Muscle of back (tissue), 3 donors: ENCODE measurements at regions not wholly inside any gene's neighbourhood (a gene's known extent, or its start where the extent isn't known, plus 50 kb on each side); places are given as distances from the start of the nearest gene placed in this dataset.
A peak's percentile ranks its signal among the peaks of the same experiment; 100 is the strongest.

Experiments
- DNase-seq, 3 donors: peaks; one replicate each; pipeline versions ENCODE4 v3.0.0 to v3.0.0-alpha.2; 2013

DNA sequence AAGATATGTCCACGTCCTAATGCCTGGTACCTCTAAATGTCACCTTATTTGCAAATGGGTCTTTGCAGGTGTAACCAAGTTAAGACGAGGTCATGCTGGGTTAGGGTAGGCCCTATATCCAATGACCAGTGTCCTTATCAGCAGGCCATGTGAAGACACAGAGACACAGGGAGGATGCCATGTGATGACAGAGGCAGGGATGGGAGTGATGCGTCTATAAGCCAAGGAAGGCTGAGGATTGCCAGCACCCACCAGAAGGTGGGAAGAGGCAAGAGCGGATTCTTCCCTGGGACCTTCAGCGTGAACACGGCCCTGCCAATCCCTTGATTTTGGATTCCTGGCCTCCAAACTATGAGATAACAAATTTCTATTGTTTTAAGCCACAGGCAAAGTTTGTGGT, 123.4 kb upstream of the CXCL14 start:
- DNase-seq: no peak

DNA sequence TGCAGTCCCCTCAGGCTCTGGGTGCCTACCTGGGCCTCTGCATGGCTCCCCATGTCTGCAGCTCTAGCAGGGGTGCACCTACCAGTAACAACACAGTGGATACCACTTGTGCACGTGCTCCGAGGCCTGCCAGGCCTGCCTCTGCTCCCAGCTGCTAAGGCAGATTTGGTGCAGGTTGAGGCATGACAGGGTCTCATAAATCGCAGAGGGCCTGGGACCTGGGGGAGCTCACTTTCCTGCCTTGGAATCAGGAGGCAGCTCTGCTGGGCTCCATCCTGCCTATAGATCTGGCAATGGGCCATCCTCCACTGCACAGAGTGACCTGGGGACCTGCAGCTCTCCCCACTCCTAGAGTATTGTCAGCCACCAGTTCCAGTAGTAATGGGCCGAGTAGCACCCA, 121.9 kb upstream of the CXCL14 start:
- no peak for DNase-seq

- DNase-seq: no peak
Measured at GRCh38 chr5:135697959-135698345, 119.2 kb upstream of the CXCL14 start.

GRCh38 chr5:135697251-135697958, 118.6 kb upstream of the CXCL14 start:
- DNase-seq: no peak

GRCh38 chr5:135696317-135696716, 117.5 kb upstream of the CXCL14 start:
- DNase-seq: no peak

- no peak for DNase-seq
Measured at GRCh38 chr5:135695656-135696313, 117.0 kb upstream of the CXCL14 start.

DNA sequence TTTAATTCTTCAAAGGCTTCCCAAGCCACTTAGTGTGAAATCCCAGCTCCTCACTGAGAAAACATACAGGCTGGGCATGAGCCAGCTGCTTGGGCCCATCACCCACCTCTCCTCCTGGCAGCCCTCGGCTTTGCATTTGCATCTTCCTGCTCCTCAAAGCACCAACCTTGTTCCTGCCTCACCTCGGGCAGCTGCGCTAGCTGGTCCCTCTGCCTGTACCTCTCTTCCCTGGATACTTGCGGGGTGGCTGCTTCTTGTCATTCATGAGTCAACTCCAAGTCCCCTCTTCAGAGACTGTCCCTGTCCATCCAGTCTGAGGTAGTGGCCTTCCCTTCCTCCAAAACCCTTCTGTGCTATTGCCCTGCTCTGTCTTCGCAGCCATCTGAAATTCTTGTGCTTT, 116.1 kb upstream of the CXCL14 start:
- DNase-seq: no peak

DNA sequence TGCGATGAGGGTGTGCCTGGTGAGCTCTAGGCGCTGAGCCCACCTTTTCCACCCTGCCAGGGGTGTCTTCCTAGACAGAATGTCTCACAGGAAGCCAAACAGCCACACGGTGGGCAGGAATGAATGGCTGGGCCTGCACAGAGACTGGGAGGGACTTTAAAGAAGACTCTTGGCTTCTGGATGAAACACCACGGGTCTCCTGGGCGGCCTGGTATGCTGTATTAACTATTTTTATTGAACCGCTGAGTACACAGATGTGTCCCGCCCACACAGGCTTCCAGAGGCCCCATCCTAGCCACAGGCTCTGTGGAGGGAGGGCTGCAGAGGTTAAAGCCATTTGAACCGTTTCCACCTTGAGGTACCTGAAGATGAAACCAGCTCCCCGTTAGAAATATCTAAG, 115.2 kb upstream of the CXCL14 start:
- DNase-seq: peak in 1 of 3 donors; percentile 72

DNA sequence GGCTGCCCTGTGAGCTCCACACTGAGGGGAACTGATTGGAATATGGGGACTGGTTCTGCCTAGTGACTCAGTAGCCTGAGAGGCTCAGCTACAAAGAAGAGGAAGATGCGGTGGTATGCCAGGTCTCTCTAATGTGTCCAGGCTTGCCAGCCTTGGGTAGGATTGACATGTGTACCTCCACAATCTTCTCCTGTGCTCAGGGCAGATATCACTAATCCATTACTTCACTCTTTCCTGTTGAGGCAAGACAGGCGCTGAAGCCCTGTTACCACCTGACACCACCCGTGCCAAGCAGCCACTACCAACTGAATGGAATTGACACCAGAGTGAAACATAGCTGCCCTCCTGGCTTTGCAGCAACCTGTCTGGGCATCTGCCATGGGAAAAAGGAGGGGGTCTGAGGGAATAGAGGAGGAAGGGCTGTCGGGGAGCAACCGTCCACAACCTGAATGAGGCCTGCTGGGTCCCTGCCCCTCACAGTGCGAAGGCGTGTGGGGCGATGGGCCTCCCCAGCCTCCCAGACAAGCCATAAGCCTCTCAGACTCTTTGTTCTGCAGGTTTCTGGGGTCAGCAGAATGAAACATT, 114.7 kb upstream of the CXCL14 start:
- no peak for DNase-seq

DNA sequence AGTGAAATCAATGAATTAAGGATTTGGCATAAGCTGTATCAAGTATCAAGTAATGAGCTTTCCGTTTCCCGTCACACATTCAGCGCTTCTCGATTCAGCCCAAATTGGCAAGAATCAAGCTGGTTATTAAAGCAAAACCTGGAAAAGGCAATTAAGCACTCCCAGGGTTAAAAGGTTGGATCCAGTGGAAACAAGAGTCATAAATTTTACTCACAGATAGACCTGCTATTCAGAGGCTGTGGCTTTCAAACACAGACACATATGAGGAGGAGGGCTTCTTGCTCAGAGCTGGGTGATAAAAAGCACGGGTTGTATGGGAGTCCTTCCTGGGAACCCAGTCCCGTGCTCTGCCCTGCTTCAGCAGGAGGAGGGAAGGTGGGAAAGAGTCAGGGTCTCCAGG, 112.3 kb upstream of the CXCL14 start:
- peak in 1 of 3 donors; percentile 47 for DNase-seq

- DNase-seq: peak in 1 of 3 donors; percentile 43
Measured at GRCh38 chr5:135690466-135690865, 111.7 kb upstream of the CXCL14 start.

GRCh38 chr5:135689506-135689905, 110.7 kb upstream of the CXCL14 start:
- DNase-seq: no peak

GRCh38 chr5:135688385-135688784, 109.6 kb upstream of the CXCL14 start:
- no peak for DNase-seq

- DNase-seq: no peak
Measured at GRCh38 chr5:135683189-135683588, 104.4 kb upstream of the CXCL14 start.

DNA sequence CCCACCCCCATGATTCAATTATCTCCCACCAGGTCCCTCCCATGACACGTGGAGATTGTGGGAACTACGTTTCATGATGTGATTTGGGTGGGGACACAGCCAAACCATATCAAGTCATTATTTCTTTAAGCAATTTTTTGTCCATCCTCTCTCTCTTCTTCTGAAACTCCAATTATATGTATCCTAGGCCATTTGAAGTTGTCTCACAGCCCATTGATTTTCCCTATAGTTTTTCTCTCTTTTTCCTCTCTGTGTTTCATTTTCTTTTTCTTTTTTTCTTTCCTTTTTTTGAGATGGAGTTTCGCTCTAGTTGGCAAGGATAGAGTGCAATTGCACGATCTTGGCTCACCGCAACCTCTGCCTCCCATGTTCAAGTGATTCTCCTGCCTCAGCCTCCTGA, 101.9 kb upstream of the CXCL14 start:
- no peak for DNase-seq

DNA sequence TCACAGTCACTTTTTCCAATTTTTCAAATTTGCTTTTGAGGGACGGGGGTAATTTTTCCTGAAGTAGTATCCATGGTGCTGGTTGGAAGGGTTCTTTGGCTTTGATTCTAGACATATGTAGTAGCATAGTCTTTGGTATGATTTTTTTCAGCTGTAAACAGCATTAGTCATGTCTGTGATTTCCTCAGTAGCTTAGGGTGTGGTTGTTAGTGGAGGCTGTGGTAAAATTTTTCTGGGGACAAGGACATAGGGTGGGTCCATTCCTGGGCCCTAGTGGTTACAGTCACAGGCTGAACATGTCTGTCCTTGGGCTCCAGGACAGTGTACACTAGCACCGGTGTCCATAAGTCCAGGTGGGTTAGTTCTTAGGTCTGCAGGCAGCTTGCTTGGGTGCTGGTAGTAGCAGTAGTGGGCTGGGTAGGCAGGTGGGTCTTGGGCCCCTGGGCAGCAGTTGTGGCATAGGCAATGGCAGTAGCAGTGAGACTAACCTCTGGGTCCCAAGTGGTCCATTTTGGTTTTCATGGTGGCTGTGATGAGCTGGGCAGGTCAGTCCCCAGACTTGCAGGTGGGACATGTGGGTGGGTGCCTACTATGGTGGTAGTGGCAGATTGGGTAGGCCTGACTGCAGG, 100.0 kb upstream of the CXCL14 start:
- DNase-seq: no peak

- peak in 2 of 3 donors; percentile 43 to 75 for DNase-seq
Measured at GRCh38 chr5:135671966-135672365, 93.2 kb upstream of the CXCL14 start.

- no peak for DNase-seq
Measured at GRCh38 chr5:135671052-135671705, 92.4 kb upstream of the CXCL14 start.

- no peak for DNase-seq
Measured at GRCh38 chr5:135670588-135670987, 91.8 kb upstream of the CXCL14 start.

DNA sequence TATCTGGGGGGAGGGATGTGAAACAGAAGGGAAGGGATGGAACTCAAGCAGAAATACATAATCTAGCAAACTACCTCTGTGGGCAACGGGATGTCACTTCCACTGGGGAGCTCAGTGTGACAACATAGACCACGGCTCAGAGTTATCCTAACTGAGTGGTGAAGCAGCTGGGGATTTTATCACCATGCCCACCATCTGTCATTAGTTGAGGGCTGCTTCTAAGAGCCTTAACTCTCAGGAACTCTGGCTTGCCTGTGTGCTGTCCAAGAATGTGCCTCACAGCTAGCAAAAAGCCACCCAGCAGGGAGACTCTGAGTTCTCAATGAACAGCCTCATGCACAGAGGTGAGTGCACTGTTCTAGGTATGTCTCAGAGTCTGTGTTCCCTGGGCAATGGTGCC, 90.6 kb upstream of the CXCL14 start:
- no peak for DNase-seq

DNA sequence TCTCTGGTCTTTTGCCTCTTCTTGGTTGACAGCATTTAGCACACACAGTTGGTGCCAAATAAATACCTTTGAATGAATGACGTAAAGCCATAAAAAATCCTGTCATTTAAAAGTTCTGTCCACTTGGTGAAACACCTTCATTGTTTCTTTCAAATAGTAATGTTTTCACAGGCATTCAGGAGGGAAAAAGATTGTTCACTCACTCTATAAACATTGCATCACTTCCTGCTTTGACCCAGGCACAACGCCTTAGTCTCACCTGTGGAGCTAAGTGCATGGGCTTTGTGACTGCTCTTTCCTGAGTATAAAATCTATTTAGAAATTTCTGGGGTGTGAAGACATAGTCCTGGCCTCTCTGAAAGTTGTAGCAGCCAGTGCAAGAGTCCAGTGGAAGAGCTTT, 88.9 kb upstream of the CXCL14 start:
- DNase-seq: no peak

DNA sequence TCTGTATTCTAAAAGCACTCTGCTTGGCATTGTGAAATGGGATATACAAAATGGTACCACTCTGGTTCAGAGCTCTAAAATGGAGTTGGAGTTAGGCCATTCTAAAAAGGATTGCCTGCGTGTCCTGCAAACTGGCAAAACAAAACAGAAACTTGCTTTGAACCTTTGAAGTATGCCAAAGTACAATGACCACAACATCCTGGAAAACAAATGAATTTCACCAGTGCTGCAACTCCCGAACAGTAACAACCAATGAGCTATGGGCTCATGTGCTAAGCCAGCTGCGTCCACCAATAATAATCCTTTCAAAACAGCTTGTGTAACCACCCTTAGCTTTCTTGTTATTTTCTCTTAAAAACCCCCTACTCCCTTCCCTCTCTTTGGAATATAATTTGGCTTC, 88.4 kb upstream of the CXCL14 start:
- DNase-seq: no peak
